Smooth muscle cell (in vitro differentiated cells): ENCODE measurements at regions not wholly inside any gene's neighbourhood (a gene's known extent, or its start where the extent isn't known, plus 50 kb on each side); places are given as distances from the start of the nearest gene placed in this dataset.
A peak's percentile ranks its signal among the peaks of the same experiment; 100 is the strongest.

Experiments
- DNase-seq: peaks from one replicate; lab custom pipeline; 2025; ENCODE audit not compliant: unreplicated experiment; lab: John Stamatoyannopoulos, UW
- H2AFZ ChIP-seq: fragments of 200-600 bp; sonication (generic); 2 replicates; pipeline ENCODE4 v1.6.0; 2016; ENCODE audit warnings: antibody characterized with exemption, low read depth, mild to moderate bottlenecking
- H3F3A ChIP-seq: fragments of 200-600 bp; sonication (generic); 2 replicates; pipeline ENCODE4 v1.6.0; 2017; ENCODE audit warnings: antibody characterized with exemption, low read depth
- H3K27ac ChIP-seq: fragments of 200-600 bp; sonication (generic); 2 replicates; pipeline ENCODE4 v1.5.1; 2016; ENCODE audit warnings: low read depth, mild to moderate bottlenecking
- H3K27me3 ChIP-seq: fragments of 200-600 bp; sonication (generic); 2 replicates; pipeline ENCODE4 v1.6.1; 2016; ENCODE audit warnings: low read depth, mild to moderate bottlenecking
- H3K36me3 ChIP-seq: fragments of 200-600 bp; sonication (generic); 2 replicates; pipeline ENCODE4 v1.5.1; 2016; ENCODE audit warnings: low read depth
- H3K4me1 ChIP-seq: fragments of 200-600 bp; sonication (generic); 2 replicates; pipeline ENCODE4 v1.5.1; 2016; ENCODE audit warnings: low read depth
- H3K4me2 ChIP-seq: fragments of 200-600 bp; sonication (generic); 2 replicates; pipeline ENCODE4 v1.6.0; 2016; ENCODE audit warnings: mild to moderate bottlenecking
- H3K4me3 ChIP-seq: fragments of 200-600 bp; sonication (generic); 2 replicates; pipeline ENCODE4 v1.5.1; 2016; ENCODE audit warnings: mild to moderate bottlenecking
- H3K79me2 ChIP-seq: fragments of 200-600 bp; sonication (generic); 2 replicates; pipeline ENCODE4 v1.6.0; 2016; ENCODE audit warnings: low read depth, mild to moderate bottlenecking
- H3K9ac ChIP-seq: fragments of 200-600 bp; sonication (generic); 2 replicates; pipeline ENCODE4 v1.6.0; 2016; ENCODE audit warnings: low read depth
- H3K9me3 ChIP-seq: fragments of 200-600 bp; sonication (generic); replicated peaks from 2 replicates; pipeline ENCODE4 v1.5.1; 2016; ENCODE audit warnings: low read depth
- H4K20me1 ChIP-seq: fragments of 200-600 bp; sonication (generic); 2 replicates; pipeline ENCODE4 v1.6.0; 2016; ENCODE audit warnings: low read depth
- WGBS: methylation state at CpG from one replicate; pipeline ENCODE4 v1.1.7; 2016; ENCODE audit warnings: low lambda C conversion rate; 5-methylcytosine and 5-hydroxymethylcytosine counted together
- TF ChIP-seq, protein P1 (sequence below): fragments of 200-600 bp; sonication (generic); IDR thresholded peaks from 2 replicates; pipeline ENCODE4 v1.5.1; 2017; ENCODE audit warnings: borderline replicate concordance, mild to moderate bottlenecking, antibody characterized with exemption; ENCODE audit not compliant: insufficient read depth, poor library complexity, severe bottlenecking

DNA sequence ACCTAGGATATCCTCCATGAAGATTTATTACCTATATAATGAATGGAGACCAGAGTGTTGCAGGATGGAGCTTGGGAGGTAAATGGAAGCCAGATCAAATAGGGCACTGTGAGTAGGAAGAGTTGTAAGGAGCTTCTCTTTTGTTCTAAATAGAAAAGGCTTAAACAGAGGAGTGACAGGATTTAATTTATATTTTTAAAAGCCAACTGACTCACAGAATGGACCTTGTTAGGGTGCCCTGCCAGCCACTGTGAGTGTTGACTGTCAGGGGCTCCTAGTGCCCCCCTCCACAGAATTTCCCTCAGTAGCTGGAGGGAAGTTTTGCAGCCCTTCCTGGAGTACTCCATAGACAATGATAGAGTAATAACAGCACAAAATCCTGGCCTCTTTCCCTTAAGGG, 547.5 kb downstream of the MCTP2 start:
- Histone ChIP-seq H3K9me3 (no peaks in the 10 kb centered on the region), H3K36me3 (no peaks in the 10 kb centered on the region), H3F3A (no peaks in the 10 kb centered on the region), H2AFZ (no peak overlapping the region), H4K20me1 (no peaks in the 10 kb centered on the region), H3K27me3 (no peaks in the 10 kb centered on the region), H3K9ac (no peak overlapping the region), H3K4me3 (no peak overlapping the region), H3K4me1 (peaks cover 3% of the 10 kb centered on the region), H3K79me2 (no peaks in the 10 kb centered on the region), H3K27ac (no peak overlapping the region), H3K4me2 (no peak overlapping the region)
- TF ChIP-seq, protein P1, sequence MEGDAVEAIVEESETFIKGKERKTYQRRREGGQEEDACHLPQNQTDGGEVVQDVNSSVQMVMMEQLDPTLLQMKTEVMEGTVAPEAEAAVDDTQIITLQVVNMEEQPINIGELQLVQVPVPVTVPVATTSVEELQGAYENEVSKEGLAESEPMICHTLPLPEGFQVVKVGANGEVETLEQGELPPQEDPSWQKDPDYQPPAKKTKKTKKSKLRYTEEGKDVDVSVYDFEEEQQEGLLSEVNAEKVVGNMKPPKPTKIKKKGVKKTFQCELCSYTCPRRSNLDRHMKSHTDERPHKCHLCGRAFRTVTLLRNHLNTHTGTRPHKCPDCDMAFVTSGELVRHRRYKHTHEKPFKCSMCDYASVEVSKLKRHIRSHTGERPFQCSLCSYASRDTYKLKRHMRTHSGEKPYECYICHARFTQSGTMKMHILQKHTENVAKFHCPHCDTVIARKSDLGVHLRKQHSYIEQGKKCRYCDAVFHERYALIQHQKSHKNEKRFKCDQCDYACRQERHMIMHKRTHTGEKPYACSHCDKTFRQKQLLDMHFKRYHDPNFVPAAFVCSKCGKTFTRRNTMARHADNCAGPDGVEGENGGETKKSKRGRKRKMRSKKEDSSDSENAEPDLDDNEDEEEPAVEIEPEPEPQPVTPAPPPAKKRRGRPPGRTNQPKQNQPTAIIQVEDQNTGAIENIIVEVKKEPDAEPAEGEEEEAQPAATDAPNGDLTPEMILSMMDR = no peak
- DNase-seq = no peak

DNA sequence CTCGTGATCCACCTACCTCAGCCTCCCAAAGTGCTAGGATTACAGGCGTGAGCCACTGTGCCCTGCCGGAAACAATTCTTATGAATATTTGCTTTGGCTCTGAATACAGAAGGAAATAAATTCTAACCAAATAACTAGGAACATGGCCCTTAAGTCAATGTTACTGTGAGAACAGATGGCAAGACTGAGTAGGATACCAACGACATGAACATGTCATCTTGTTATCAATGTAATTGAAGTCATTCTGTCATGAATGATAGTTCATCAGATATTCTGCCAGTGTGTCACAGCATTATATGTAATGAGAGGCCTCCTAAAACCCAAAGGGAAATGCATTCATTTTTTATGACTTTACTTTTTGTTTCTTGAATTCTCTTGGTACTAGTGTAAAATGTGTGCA, 548.8 kb downstream of the MCTP2 start:
- H3K36me3 ChIP-seq = no peaks in the 10 kb centered on the region
- peaks cover 3% of the 10 kb centered on the region for H3K4me1 ChIP-seq
- H3K9me3 ChIP-seq = no peaks in the 10 kb centered on the region
- no peak overlapping the region for H2AFZ ChIP-seq
- no peak overlapping the region for H3K4me2 ChIP-seq
- no peak overlapping the region for H3K4me3 ChIP-seq
- DNase-seq = no peak
- H3K9ac ChIP-seq = no peak overlapping the region
- 91% methylated on average over 4 of the region's 4 CpGs for whole genome bisulfite sequencing
- TF ChIP-seq, protein P1 = no peak
- no peaks in the 10 kb centered on the region for H4K20me1 ChIP-seq
- H3K27ac ChIP-seq = no peak overlapping the region
- no peaks in the 10 kb centered on the region for H3K27me3 ChIP-seq
- H3F3A ChIP-seq = no peaks in the 10 kb centered on the region
- no peaks in the 10 kb centered on the region for H3K79me2 ChIP-seq

DNA sequence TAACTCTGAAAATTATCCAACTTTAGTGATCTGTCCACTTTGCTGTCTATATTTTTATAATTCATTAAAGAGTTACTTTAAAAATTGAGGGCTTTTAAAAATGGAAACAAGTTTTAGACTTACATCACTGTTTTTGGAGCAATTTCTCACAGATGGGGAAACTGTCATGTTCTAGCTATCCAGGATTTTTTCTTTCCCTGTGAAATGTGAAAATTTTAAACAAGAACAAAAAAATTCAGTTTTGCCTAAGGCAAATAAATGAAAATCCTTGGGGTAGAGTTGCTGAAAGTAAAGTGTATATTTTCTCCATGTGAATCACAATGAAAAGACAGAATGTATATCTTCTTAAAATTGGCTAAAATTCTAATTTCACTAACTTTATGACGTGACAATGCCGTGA, 553.7 kb downstream of the MCTP2 start:
- no peak overlapping the region for H3K9ac ChIP-seq
- 86% methylated on average over 2 of the region's 2 CpGs for WGBS
- H3K9me3 ChIP-seq = no peaks in the 10 kb centered on the region
- H3K4me2 ChIP-seq = no peak overlapping the region
- no peaks in the 10 kb centered on the region for H3K79me2 ChIP-seq
- H2AFZ ChIP-seq = no peak overlapping the region
- no peaks in the 10 kb centered on the region for H3F3A ChIP-seq
- TF ChIP-seq, protein P1 = no peak
- no peaks in the 10 kb centered on the region for H3K4me1 ChIP-seq
- H3K4me3 ChIP-seq = no peak overlapping the region
- DNase-seq = no peak
- no peaks in the 10 kb centered on the region for H4K20me1 ChIP-seq
- H3K27me3 ChIP-seq = no peaks in the 10 kb centered on the region
- H3K27ac ChIP-seq = no peak overlapping the region
- H3K36me3 ChIP-seq = no peaks in the 10 kb centered on the region

DNA sequence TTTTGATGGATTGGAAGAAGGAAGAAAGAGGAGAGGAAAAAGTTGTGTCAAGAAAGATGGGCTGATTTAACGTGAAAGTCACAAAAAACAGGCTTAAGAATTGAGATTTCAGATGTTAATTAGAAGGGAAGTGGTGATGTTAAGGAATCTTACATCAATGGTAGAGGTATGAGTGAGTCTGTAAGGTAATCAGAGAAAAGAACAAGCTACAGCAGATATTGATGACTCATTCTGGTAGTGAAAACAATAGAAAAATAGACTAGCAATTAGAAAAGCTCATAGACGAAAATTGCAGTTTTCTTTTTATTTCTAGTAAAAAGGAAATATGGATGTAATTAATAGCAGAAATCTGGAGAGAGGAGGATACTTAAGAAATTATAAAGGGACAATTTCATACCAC, 559.6 kb downstream of the MCTP2 start:
- Histone ChIP-seq H2AFZ (no peak overlapping the region), H4K20me1 (no peaks in the 10 kb centered on the region), H3K79me2 (no peaks in the 10 kb centered on the region), H3K9ac (no peak overlapping the region), H3K27ac (peak overlapping the region; percentile 25), H3K9me3 (no peaks in the 10 kb centered on the region), H3K27me3 (no peaks in the 10 kb centered on the region), H3K4me1 (peaks cover 11% of the 10 kb centered on the region), H3F3A (no peaks in the 10 kb centered on the region), H3K36me3 (no peaks in the 10 kb centered on the region), H3K4me2 (no peak overlapping the region), H3K4me3 (no peak overlapping the region)
- TF ChIP-seq, protein P1 = no peak
- DNase-seq = no peak
- WGBS = 71% methylated on average over 2 of the region's 2 CpGs
